T-cell (primary cell): ENCODE measurements at regions not wholly inside any gene's neighbourhood (a gene's known extent, or its start where the extent isn't known, plus 50 kb on each side); places are given as distances from the start of the nearest gene placed in this dataset.

ENCODE experiments used
- ATAC-seq, 4 experiments: fragments of 200-7000 bp in 3 of 4; fragments of 150-1000 bp in 1 of 4; cut with Tn5 transposase; replicated peaks in 1 of 4; 1 replicate in 3 of 4; 2 replicates in 1 of 4; pipeline ENCODE4 v1.10.0; 2021; ENCODE audit warnings: moderate library complexity in 3 of 4, mild to moderate bottlenecking in 2 of 4, moderate number of reproducible peaks in 1 of 4
- CTCF ChIA-PET, 2 donors: fragments of 300-600 bp; sonication (Branson Sonifier 250); formaldehyde crosslinking; loops; one replicate each; lab custom pipeline; 2022; ENCODE audit warnings: antibody characterized with exemption in 2 of 2; lab: Charles Lee
- POLR2A ChIA-PET, 2 donors: fragments of 300-600 bp; sonication (Branson Sonifier 250); formaldehyde crosslinking; loops; one replicate each; lab custom pipeline; 2022; ENCODE audit warnings: antibody characterized with exemption in 2 of 2; lab: Charles Lee
- DNase-seq, 35 experiments: peaks; one replicate each; pipeline versions ENCODE4 v3.0.0 to v3.0.0-alpha.2; 2013 to 2023
- H3K27ac ChIP-seq: one replicate; pipeline ENCODE4 v1.5.1; 2013; ENCODE audit warnings: low read length
- H3K27me3 ChIP-seq, 2 experiments: replicated peaks in 1 of 2; 1 replicate in 1 of 2; 2 replicates in 1 of 2; pipeline versions ENCODE4 v1.6.1 to v1.7.0; 2013; ENCODE audit warnings: low read length in 1 of 2, mixed read lengths in 1 of 2; ENCODE audit not compliant: control insufficient read depth in 2 of 2, insufficient read depth in 2 of 2; ENCODE audit errors: extremely low read depth in 1 of 2
- H3K36me3 ChIP-seq, 2 donors: 1 replicate in 1 of 2; 2 replicates in 1 of 2; pipeline versions ENCODE4 v1.6.1 to v1.7.0; 2013; ENCODE audit warnings: low read length in 1 of 2; ENCODE audit not compliant: control insufficient read depth in 2 of 2, insufficient read depth in 1 of 2; ENCODE audit errors: extremely low read depth in 1 of 2
- H3K4me1 ChIP-seq, 2 experiments: 1 replicate in 1 of 2; 2 replicates in 1 of 2; pipeline versions ENCODE4 v1.6.1 to v1.7.0; 2013; ENCODE audit warnings: low read length in 2 of 2, mixed read lengths in 1 of 2; ENCODE audit not compliant: insufficient read depth in 2 of 2, control insufficient read depth in 1 of 2; ENCODE audit errors: extremely low read depth in 1 of 2
- H3K4me3 ChIP-seq, 2 donors: 1 replicate in 1 of 2; 2 replicates in 1 of 2; pipeline versions ENCODE4 v1.5.1 to v1.7.0; 2013; ENCODE audit warnings: mild to moderate bottlenecking in 2 of 2, low read length in 1 of 2, moderate library complexity in 1 of 2; ENCODE audit not compliant: control insufficient read depth in 1 of 2; ENCODE audit errors: extremely low read depth in 1 of 2
- H3K9me3 ChIP-seq: 2 replicates; pipeline ENCODE4 v1.7.0; 2013
- H3K27ac Mint-ChIP-seq, 2 donors: one replicate each; pipeline ENCODE4 v1.8.0; 2020 to 2021; ENCODE audit warnings: mild to moderate bottlenecking in 2 of 2, mixed read lengths in 2 of 2
- H3K27me3 Mint-ChIP-seq, 2 donors: one replicate each; pipeline ENCODE4 v1.8.0; 2021 to 2022; ENCODE audit warnings: mixed read lengths in 2 of 2
- H3K36me3 Mint-ChIP-seq: one replicate; pipeline ENCODE4 v1.8.0; 2021; ENCODE audit warnings: mixed read lengths
- H3K4me1 Mint-ChIP-seq, 3 donors: one replicate each; pipeline ENCODE4 v1.8.0; 2020 to 2022; ENCODE audit warnings: mixed read lengths in 3 of 3, mild to moderate bottlenecking in 1 of 3
- H3K4me3 Mint-ChIP-seq, 3 donors: one replicate each; pipeline ENCODE4 v1.8.0; 2020 to 2022; ENCODE audit warnings: mild to moderate bottlenecking in 3 of 3, mixed read lengths in 3 of 3, moderate library complexity in 3 of 3
- H3K9me3 Mint-ChIP-seq, 3 donors: one replicate each; pipeline ENCODE4 v1.8.0; 2020 to 2022; ENCODE audit warnings: mixed read lengths in 3 of 3
- WGBS: methylation state at CpG from one replicate; pipeline ENCODE4 v1.1.5; 2013; ENCODE audit warnings: missing lambda C conversion rate; ENCODE audit not compliant: insufficient coverage; 5-methylcytosine and 5-hydroxymethylcytosine counted together

DNA sequence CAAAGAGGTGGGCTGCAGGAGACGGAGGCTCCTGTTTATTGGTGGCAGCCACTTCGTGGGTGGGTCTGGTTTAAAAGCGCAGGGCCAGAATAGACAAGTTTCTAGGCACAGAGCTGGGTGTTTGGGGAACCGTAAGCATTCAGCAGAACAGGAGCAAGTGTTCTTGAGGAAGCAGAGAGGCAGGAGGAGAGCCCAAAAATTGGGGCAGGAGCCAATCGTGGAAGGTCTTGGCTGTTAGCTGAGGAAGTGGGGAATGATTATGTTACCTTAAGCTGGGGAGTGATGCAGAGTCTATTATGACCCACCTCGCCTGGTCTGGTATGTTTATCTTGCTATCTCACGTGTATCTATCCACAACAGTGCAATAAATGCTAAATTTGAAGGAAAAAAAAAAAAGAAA lies 64.3 kb upstream of the ATL2 start:
- no peak overlapping the region for H3K27ac Mint-ChIP-seq

DNA sequence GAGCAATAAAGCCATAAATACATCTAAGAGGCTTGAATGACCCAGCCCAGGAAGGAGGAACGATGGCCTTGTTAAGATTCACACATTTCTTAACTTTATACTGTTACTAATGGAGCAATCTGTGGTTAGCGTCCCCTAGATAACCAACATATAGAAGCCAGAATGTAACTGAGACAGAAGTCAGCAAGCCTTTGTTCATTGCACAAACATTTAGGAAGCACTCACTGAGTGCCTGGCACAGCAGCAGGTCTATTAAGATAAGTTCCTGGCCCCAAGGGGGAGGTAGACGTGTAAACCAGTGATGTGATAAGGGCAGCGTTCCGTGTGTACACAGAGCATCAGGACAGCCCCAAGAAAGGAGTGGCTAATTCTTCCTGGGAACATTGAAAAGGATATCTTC lies 63.6 kb upstream of the ATL2 start:
- no peaks in the 10 kb centered on the region for H3K9me3 Mint-ChIP-seq
- ChIA-PET POLR2A (no interaction called here), CTCF (no interaction called here)
- Histone ChIP-seq H3K27ac (no peak overlapping the region), H3K27me3 (peaks cover 0 to 16% of the 10 kb centered on the region in 2 experiments), H3K4me1 (no peaks in the 10 kb centered on the region), H3K9me3 (no peaks in the 10 kb centered on the region), H3K4me3 (no peak overlapping the region), H3K36me3 (no peaks in the 10 kb centered on the region)
- DNase-seq (no peak), ATAC-seq (no peak)
- H3K4me3 Mint-ChIP-seq: no peak overlapping the region
- no peak overlapping the region for H3K27ac Mint-ChIP-seq
- 76% methylated on average over 4 of the region's 5 CpGs for WGBS
- peaks cover 0 to 3% (median 0%) of the 10 kb centered on the region in 3 donors for H3K4me1 Mint-ChIP-seq
- H3K36me3 Mint-ChIP-seq: no peaks in the 10 kb centered on the region
- peaks cover 20 to 22% of the 10 kb centered on the region in 2 donors for H3K27me3 Mint-ChIP-seq

More for the DNA sequence above, 64.3 kb upstream of the ATL2 start:
- Mint-ChIP-seq H3K4me3 (no peak overlapping the region), H3K27me3 (peaks cover 20 to 22% of the 10 kb centered on the region in 2 donors), H3K36me3 (no peaks in the 10 kb centered on the region), H3K4me1 (peaks cover 0 to 3% (median 0%) of the 10 kb centered on the region in 3 donors), H3K9me3 (no peaks in the 10 kb centered on the region)
- H3K4me1 ChIP-seq: no peaks in the 10 kb centered on the region
- no peak overlapping the region for H3K27ac ChIP-seq
- no peaks in the 10 kb centered on the region for H3K9me3 ChIP-seq
- DNase-seq (no peak), ATAC-seq (no peak)
- CTCF ChIA-PET: no interaction called here
- POLR2A ChIA-PET: no interaction called here
- no peaks in the 10 kb centered on the region for H3K36me3 ChIP-seq
- peaks cover 0 to 15% of the 10 kb centered on the region in 2 experiments for H3K27me3 ChIP-seq
- H3K4me3 ChIP-seq: no peak overlapping the region
- 88% methylated on average over 4 of the region's 7 CpGs for WGBS

DNA sequence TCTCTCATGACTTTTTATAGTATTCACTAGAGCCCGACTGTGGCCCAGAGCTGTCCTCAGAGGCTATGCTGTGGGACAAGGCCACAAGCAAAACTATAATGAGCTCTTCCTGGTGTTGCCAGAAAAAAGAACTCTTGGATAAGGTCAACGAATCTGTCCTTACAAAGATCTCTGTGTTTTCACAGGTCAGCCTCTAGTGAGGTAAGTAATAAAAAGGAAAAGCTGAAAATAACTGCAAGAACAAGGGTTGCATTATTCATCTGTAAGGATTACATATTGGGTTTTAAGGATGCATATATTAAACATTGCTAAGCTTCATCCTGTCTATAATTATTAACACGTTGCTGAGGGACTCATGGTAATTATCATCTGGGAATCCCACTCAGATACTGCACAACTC lies 62.8 kb upstream of the ATL2 start:
- Histone ChIP-seq H3K27ac (no peak overlapping the region), H3K4me1 (no peaks in the 10 kb centered on the region), H3K27me3 (peaks cover 0 to 16% of the 10 kb centered on the region in 2 experiments), H3K36me3 (no peaks in the 10 kb centered on the region), H3K4me3 (no peak overlapping the region), H3K9me3 (no peaks in the 10 kb centered on the region)
- DNase-seq: no peak
- H3K27ac Mint-ChIP-seq: no peak overlapping the region
- H3K27me3 Mint-ChIP-seq: peaks cover 20 to 22% of the 10 kb centered on the region in 2 donors
- H3K4me3 Mint-ChIP-seq: no peak overlapping the region
- H3K36me3 Mint-ChIP-seq: no peaks in the 10 kb centered on the region
- ATAC-seq: no peak
- WGBS: no CpG with 5 or more reads among the region's 3 CpGs
- H3K9me3 Mint-ChIP-seq: no peaks in the 10 kb centered on the region
- H3K4me1 Mint-ChIP-seq: peaks cover 0 to 3% (median 0%) of the 10 kb centered on the region in 3 donors
- CTCF ChIA-PET: no interaction called here
- POLR2A ChIA-PET: no interaction called here

DNA sequence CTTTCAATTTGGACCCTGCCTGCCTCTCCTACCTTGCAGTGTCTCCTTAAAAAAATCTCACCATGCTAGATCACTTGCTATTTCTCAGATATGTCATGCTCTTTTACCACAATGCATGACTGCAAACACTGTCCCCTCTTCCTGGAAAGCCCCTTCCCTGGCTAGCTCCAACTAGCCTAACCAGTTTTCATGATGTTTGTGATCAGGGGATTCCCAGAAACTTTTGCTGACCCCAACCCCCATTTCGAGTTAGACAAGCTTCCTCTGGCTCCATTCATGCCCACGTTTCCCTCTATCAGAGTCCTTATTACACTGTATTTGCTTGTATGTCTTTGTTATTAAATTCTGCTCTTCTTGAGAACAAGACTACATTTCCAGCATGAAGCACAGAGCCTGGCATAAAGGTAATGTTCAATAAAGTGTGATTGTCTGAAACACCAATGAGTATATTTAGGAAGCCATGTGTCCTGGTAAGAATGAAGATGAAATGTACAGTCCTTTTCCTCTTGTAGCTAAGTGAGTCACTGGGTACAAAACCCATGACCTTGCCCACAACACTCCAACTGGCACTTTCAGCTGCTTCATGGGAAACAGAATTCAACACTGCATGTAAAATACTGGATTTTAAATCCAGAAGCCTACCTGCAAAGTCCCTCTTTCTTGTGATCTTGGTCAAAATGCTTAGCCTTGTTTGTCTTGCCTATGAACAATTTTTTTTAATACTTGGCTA lies 62.0 kb upstream of the ATL2 start:
- POLR2A ChIA-PET: no interaction called here
- CTCF ChIA-PET: interaction anchor here in 1 of 2 donors (0.6 kb wide), 1 partner anchor 350 kb away, joined by 3 read pairs; no protein-coding TSS in a partner anchor
- peaks cover 20 to 24% of the 10 kb centered on the region in 2 donors for H3K27me3 Mint-ChIP-seq
- H3K27ac Mint-ChIP-seq: no peak overlapping the region
- H3K9me3 Mint-ChIP-seq: no peaks in the 10 kb centered on the region
- H3K36me3 Mint-ChIP-seq: no peaks in the 10 kb centered on the region
- Histone ChIP-seq H3K27me3 (peaks cover 0 to 24% of the 10 kb centered on the region in 2 experiments), H3K9me3 (no peaks in the 10 kb centered on the region), H3K36me3 (no peaks in the 10 kb centered on the region), H3K4me1 (no peaks in the 10 kb centered on the region), H3K27ac (no peak overlapping the region), H3K4me3 (no peak overlapping the region)
- peaks cover 0 to 3% (median 0%) of the 10 kb centered on the region in 3 donors for H3K4me1 Mint-ChIP-seq
- no CpG with 5 or more reads among the region's 2 CpGs for WGBS
- no peak for DNase-seq
- no peak overlapping the region for H3K4me3 Mint-ChIP-seq
- ATAC-seq: no peak

DNA sequence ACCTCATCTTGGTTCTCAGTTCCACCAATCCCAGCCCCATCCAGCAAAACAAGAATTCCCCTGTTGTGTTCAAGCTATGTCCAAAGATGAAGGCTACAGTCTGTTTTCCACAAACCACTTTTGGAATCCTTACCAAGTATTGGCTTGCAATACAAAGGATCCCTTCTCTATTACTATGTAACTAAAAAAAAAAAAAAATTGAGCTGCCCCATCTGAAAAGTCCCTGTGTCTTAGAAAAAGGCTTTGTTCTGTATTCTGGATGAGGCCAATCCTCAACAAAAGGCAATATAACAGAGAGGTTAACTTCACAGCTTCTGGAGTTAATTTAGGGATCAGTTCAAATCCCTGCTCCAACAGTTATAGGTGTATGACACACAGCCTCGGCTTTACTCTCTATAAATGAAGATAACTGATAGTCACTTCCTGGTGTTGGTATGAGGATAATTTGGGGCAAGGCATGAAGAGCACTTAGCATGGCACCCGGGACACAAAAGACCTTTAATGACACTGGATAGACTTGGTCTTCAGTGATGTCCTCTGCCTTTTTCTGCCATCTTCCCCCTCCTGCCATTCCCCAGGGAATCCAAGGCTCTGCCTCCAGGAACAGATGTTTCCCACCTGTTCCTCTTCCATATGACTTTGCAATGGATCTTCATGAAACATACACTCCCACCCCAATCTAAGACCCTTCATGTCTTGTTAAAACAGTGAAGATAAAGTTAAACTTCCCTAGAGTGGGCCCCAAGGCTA lies 61.2 kb upstream of the ATL2 start:
- Histone ChIP-seq H3K36me3 (no peaks in the 10 kb centered on the region), H3K4me3 (no peak overlapping the region), H3K27ac (no peak overlapping the region), H3K9me3 (no peaks in the 10 kb centered on the region), H3K4me1 (no peaks in the 10 kb centered on the region), H3K27me3 (peaks cover 0 to 25% of the 10 kb centered on the region in 2 experiments)
- ChIA-PET CTCF (interaction anchor here in 1 of 2 donors (0.6 to 0.7 kb wide), 2 partner anchors 63 to 351 kb away, joined by 3 to 4 read pairs; no protein-coding TSS in a partner anchor), POLR2A (no interaction called here)
- H3K27me3 Mint-ChIP-seq: peaks cover 20 to 28% of the 10 kb centered on the region in 2 donors
- ATAC-seq: no peak
- no peak for DNase-seq
- H3K27ac Mint-ChIP-seq: no peak overlapping the region
- no peak overlapping the region for H3K4me3 Mint-ChIP-seq
- peaks cover 0 to 3% (median 0%) of the 10 kb centered on the region in 3 donors for H3K4me1 Mint-ChIP-seq
- no peaks in the 10 kb centered on the region for H3K9me3 Mint-ChIP-seq
- H3K36me3 Mint-ChIP-seq: no peaks in the 10 kb centered on the region
- no CpG with 5 or more reads among the region's 2 CpGs for WGBS

DNA sequence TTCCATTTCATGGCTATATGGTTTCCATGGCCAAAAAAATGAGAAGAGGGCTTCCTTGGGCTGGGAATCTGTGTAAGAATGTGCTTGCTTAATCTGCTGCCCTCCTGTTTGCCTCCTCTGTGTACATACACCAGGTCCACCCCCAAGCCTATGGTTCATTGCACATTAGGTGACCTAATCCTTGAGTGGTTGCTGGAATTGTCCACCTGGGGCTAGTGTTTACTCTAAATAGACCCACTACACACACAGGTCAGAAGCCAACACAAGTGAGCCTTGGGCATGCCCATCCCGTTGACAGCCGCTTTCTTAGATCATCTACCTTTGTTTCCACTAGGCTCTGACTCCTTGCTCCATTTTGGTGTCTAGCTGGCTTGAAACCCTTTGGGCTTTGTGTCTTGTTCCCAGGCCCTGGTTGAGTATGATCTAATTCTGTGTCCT lies 59.2 kb upstream of the ATL2 start:
- H3K27me3 ChIP-seq: peaks cover 0 to 19% of the 10 kb centered on the region in 2 experiments
- peaks cover 11 to 17% of the 10 kb centered on the region in 2 donors for H3K27me3 Mint-ChIP-seq
- H3K27ac Mint-ChIP-seq: no peak overlapping the region
- H3K4me1 Mint-ChIP-seq: peaks cover 0 to 3% (median 0%) of the 10 kb centered on the region in 3 donors
- CTCF ChIA-PET: no interaction called here
- 100% methylated on average over 2 of the region's 2 CpGs for WGBS
- no peak overlapping the region for H3K4me3 Mint-ChIP-seq
- POLR2A ChIA-PET: interaction anchor here in 1 of 2 donors (0.6 kb wide), 1 partner anchor 373 kb away, joined by 3 read pairs; no protein-coding TSS in a partner anchor
- no peaks in the 10 kb centered on the region for H3K36me3 Mint-ChIP-seq
- ATAC-seq: no peak
- no peak for DNase-seq
- H3K27ac ChIP-seq: no peak overlapping the region
- no peaks in the 10 kb centered on the region for H3K36me3 ChIP-seq
- H3K9me3 ChIP-seq: no peaks in the 10 kb centered on the region
- no peaks in the 10 kb centered on the region for H3K9me3 Mint-ChIP-seq
- H3K4me3 ChIP-seq: no peak overlapping the region
- no peaks in the 10 kb centered on the region for H3K4me1 ChIP-seq
